GM21528 (cell line): ENCODE measurements at regions not wholly inside any gene's neighbourhood (a gene's known extent, or its start where the extent isn't known, plus 50 kb on each side); places are given as distances from the start of the nearest gene placed in this dataset.
"Not testable (repeated sequence)": the region's sequence is repeated elsewhere in the genome, so short reads cannot be mapped to it uniquely, and the experiment has no call there.

ENCODE experiments used
- ATAC-seq: cut with Tn5 transposase; IDR thresholded peaks from one replicate; pipeline ENCODE4 v1.9.1; 2021; ENCODE audit warnings: mild to moderate bottlenecking, moderate library complexity; ENCODE audit not compliant: unreplicated experiment, low FRiP score

- ATAC-seq: no peak
Observed at GRCh38 chr12:114506651-114507050, 100.7 kb upstream of the TBX5 start.

GRCh38 chr12:114504311-114504710 is 98.4 kb upstream of the TBX5 start:
- ATAC-seq: no peak

DNA sequence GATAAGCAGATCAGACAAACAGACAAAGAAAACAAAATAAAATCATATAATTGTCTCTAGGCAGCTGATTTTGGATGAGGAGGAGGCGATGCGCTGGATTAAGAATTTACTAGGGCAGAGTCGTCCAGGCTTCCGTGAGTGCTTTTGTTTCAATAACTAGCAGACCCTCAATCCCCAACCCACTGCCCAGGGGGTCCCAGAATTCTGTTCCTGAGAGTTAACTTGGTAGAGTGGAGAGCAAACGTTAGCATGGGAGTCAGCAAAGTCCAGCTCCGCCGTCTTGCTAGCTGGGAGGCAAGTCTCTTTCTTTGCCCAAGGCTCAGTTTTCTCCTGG is 95.5 kb upstream of the TBX5 start:
- no peak for ATAC-seq

- ATAC-seq: no peak
Observed at GRCh38 chr12:114500775-114501473, 95.0 kb upstream of the TBX5 start.

DNA sequence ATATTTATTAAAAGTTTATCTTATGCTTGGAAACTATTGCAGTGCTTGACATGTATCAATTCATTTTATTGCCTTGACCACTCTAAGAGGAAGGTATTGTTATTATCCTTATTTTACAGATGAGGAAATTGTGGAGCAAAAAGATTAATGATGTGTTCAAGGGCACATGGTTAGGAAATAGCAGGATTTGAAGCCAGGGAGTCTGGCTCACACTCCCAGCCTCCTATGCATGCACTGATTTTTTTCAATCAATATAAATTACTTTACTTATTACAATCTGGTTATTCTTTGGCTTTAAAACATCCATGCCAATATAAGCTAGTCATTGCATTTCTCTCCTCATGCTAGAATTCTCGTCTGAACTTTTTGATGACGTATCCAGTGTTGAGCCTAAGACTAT is 94.2 kb upstream of the TBX5 start:
- no peak for ATAC-seq

DNA sequence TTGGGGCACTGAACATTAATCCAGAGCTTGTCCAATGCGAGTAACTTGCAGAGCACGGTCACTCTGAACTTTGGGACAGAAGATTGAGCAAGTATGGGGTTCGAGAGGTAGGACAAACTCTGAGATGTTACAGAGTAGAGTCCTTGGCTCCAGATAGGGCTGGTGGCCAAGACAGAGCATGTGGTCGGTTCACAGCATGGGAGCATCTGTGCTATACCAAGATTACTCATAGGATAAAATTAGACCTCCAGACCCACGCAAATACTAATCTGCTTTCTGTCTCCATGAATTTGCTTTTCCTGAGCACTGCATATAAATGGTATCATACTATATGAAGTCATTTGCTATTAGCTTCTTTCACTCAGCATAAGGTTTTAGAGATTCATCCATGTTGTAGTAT is 93.4 kb upstream of the TBX5 start:
- ATAC-seq: no peak

GRCh38 chr12:114491916-114492315 is 86.0 kb upstream of the TBX5 start:
- no peak for ATAC-seq

- ATAC-seq: not testable (repeated sequence)
Observed at GRCh38 chr12:114484822-114485459, 79.0 kb upstream of the TBX5 start.

DNA sequence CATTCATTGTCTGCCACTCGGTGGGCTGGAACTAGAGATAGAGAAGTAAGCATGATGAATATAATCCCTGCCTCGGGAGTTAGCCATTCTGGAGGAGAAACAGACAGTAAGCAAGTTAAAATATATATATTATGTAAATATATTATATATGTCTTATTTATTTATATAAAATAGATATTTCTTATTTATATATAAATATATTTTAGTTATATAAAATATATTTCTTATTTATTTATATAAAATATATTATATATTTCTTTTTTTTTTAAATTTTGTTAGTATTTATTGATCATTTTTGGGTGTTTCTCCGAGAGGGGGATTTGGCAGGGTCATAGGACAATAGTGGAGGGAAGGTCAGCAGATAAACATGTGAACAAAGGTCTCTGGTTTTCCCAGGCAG is 78.1 kb upstream of the TBX5 start:
- ATAC-seq: no peak

DNA sequence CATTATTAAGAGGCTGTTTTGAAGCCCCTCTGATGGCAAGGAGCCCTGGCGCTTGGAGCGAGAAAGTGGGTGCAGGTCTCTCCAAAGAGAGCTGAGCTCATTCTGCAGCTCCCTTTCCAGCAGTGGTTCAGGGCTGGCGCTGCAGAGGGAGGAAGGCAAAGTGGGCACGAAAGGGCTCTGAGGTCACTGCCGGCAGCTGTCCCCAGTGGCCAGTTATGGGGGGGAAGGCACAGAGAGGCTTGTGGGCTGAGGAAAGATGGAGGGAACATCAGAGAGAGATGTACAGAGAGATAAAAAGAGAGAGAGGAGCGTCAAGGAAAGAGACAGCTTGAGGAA is 75.2 kb upstream of the TBX5 start:
- no peak for ATAC-seq

DNA sequence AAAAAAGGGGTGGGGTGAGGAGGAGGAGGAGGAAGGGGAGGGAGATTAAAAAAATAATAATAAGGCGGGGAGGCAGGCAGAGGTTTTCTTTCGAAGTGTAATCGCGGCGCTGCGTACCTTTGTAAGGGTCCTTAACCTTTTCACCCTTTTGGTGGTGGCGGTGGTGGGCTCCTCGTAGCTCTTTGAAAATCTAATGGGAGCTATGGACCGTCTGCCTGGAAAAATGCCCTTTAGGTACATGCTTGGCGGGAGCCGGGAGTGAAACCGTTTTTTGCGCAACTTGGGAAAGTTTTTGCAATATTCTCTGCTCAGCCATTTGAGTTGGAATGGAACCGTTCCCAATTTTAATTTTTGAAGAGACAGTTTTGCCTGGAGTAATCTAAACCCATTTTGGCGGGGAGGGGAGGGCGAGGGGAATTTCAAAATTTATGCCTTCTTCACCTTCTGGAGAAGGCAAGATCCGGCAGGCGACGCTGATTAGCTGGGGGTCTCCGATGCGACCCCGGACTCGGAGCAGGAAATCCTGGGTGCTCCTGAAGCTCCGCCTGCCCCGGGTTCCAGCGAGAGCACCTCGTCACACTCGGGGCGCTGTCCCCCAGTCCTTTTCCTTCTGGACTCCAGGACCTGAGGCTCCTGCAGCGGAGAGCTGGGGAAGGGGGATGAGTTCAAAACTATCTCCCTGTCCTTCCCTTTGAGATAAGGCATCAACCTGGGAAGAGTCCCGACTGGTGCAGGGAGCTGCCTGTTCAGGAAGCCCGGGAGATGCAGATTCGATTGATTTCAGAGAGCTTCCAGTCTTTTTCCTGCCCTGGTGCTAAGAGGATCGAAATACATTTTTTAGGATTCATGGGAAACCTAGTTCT is 74.6 kb upstream of the TBX5 start:
- ATAC-seq: no peak

GRCh38 chr12:114479831-114480230 is 73.9 kb upstream of the TBX5 start:
- no peak for ATAC-seq

- no peak for ATAC-seq
Observed at GRCh38 chr12:114478865-114479264, 72.9 kb upstream of the TBX5 start.

DNA sequence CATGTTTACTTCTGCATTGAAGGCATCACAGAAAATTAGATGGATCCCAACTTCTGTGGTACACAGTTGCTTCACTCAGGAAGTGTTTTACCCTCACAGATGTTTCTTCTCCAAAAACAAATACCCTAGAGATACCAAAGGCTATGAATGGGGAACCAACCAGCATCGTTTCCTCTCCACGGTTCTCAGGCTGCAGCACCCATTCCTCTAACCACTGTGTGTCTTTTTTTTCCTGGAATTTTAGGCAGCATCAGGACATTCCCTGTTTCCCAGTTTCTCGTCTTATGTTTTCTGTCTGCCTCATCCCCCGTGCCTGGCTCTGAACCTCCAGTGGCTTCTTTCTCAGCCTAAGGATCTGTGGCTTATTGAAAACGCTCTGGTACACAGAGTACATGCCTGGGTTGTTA is 72.0 kb upstream of the TBX5 start:
- ATAC-seq: no peak

DNA sequence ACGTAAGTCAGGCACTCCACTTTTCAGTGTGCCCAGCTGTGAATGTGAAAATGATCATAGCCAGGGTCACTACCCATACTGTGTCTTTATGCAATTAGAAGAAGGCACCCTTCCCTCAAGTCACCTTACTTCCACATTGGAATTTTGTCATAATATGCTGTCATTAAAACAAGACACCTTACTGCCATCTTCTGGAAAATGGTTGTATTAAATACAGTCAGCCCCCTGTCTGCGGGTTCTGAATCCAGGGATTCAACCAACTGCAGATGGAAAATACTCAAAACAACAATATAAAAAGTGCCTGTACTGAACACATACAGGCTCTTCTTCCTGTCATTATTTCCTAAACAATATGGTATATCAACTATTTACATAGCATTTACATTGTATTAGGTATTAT is 70.2 kb upstream of the TBX5 start:
- no peak for ATAC-seq

DNA sequence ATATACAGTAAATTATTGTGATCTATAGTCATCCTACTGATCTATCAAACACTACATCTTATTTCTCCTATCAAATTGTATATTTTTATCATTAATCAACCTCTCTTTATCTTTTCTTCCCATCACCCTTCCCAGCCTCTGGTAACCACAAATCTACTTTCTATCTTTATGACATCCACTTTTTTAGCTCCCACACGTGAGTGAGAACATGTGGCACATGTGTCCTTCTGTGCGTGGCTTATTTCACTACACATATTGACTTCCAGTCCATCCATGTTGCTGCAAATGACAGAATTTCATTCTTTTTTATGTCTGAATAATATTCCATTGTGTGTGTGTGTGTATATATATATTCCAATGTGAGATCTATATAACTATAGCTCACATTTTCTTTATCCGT is 67.8 kb upstream of the TBX5 start:
- no peak for ATAC-seq

DNA sequence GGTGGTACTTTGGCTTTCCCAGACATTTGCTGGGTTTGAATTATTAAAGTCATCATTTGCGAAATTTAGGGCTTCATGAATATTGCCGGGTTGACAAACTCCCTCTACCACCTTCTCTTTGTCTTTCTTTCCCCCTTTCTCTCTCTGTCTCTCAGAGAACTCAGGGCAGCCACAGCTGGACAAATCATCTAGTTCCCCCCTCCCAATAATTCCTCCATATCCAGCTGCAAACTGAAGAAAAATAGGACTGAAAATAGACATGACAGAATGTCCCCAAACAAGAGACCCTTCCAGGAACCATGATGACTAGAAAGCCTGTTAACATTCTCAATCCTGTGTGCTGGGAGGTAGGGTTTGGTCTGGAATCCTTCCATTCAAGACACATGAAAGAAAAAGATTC is 67.1 kb upstream of the TBX5 start:
- ATAC-seq: no peak

GRCh38 chr12:114457620-114458019 is 51.7 kb upstream of the TBX5 start:
- no peak for ATAC-seq
